ENCODE measurements at regions not wholly inside any gene's neighbourhood (a gene's known extent, or its start where the extent isn't known, plus 50 kb on each side); places are given as distances from the start of the nearest gene placed in this dataset.

- no peak for DNase-seq (ENCODE audit: low read depth)
These were observed 140.4 kb upstream of the IPO9 start for GRCh38 chr1:201688514-201688913.

GRCh38 chr1:201689647-201690046, 139.3 kb upstream of the IPO9 start:
- no peak for DNase-seq (ENCODE audit: low read depth)

GRCh38 chr1:201690528-201690927, 138.4 kb upstream of the IPO9 start:
- DNase-seq (ENCODE audit: low read depth), result no peak

- DNase-seq (ENCODE audit: low read depth), result no peak
These were observed 137.0 kb upstream of the IPO9 start for GRCh38 chr1:201691716-201692554.

- no peak for DNase-seq (ENCODE audit: low read depth)
These were observed 136.2 kb upstream of the IPO9 start for GRCh38 chr1:201692555-201693394.

GRCh38 chr1:201693890-201694607, 134.9 kb upstream of the IPO9 start:
- no peak for DNase-seq (ENCODE audit: low read depth)

GRCh38 chr1:201694608-201695335, 134.2 kb upstream of the IPO9 start:
- DNase-seq (ENCODE audit: low read depth), result no peak

- no peak for DNase-seq (ENCODE audit: low read depth)
These were observed 133.3 kb upstream of the IPO9 start for GRCh38 chr1:201695607-201696006.

- no peak for DNase-seq (ENCODE audit: low read depth)
These were observed 132.7 kb upstream of the IPO9 start for GRCh38 chr1:201696217-201696761.

- no peak for DNase-seq (ENCODE audit: low read depth)
These were observed 131.8 kb upstream of the IPO9 start for GRCh38 chr1:201697174-201697573.

- DNase-seq (ENCODE audit: low read depth), result no peak
These were observed 127.1 kb upstream of the IPO9 start for GRCh38 chr1:201701831-201702230.

- DNase-seq (ENCODE audit: low read depth), result no peak
These were observed 126.0 kb upstream of the IPO9 start for GRCh38 chr1:201702936-201703335.

- peak; percentile 73 for DNase-seq (ENCODE audit: low read depth)
These were observed 125.1 kb upstream of the IPO9 start for GRCh38 chr1:201703621-201704438.

- no peak for DNase-seq (ENCODE audit: low read depth)
These were observed 124.5 kb upstream of the IPO9 start for GRCh38 chr1:201704439-201704792.

GRCh38 chr1:201705389-201705788, 123.6 kb upstream of the IPO9 start:
- no peak for DNase-seq (ENCODE audit: low read depth)

- no peak for DNase-seq (ENCODE audit: low read depth)
These were observed 122.8 kb upstream of the IPO9 start for GRCh38 chr1:201706109-201706508.

GRCh38 chr1:201707027-201707426, 121.9 kb upstream of the IPO9 start:
- DNase-seq (ENCODE audit: low read depth), result no peak

GRCh38 chr1:201707656-201708055, 121.3 kb upstream of the IPO9 start:
- DNase-seq (ENCODE audit: low read depth), result no peak

- DNase-seq (ENCODE audit: low read depth), result no peak
These were observed 120.9 kb upstream of the IPO9 start for GRCh38 chr1:201708085-201708512.

GRCh38 chr1:201708691-201709090, 120.3 kb upstream of the IPO9 start:
- DNase-seq (ENCODE audit: low read depth), result no peak
